PC-9 (cell line): ENCODE measurements at regions not wholly inside any gene's neighbourhood (a gene's known extent, or its start where the extent isn't known, plus 50 kb on each side); places are given as distances from the start of the nearest gene placed in this dataset.

ENCODE experiments used
- CTCF ChIP-seq: fragments of 200-600 bp; sonication (generic); conservative IDR thresholded peaks from 2 replicates; pipeline ENCODE4 v1.6.1; 2017; ENCODE audit warnings: mixed run types, antibody characterized with exemption, mild to moderate bottlenecking, moderate library complexity
- EZH2 ChIP-seq: fragments of 200-600 bp; sonication (generic); IDR thresholded peaks from 2 replicates; pipeline ENCODE4 v1.8.0; 2017; ENCODE audit warnings: antibody characterized with exemption, low read depth

DNA sequence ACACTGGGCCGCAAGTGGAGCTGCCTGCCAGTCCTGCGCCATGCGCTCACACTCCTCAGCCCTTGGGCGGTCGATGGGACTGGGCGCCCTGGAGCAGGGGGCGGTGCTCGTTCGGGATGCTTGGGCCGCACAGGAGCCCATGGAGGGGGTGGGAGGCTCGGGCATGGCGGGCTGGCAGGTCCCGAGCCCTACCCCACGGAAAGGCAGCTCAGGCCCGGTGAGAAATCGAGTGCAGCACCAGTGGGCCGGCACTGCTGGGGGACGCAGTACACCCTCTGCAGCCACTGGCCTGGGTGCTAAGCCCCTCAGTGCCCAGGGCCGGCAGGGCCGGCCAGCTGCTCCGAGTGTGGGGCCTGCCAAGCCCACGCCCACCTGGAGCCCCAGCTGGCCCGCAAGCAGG is 328.7 kb upstream of the LRRC4C start:
- TF ChIP-seq CTCF (no peak), EZH2 (no peak)
